ENCODE measurements at regions not wholly inside any gene's neighbourhood (a gene's known extent, or its start where the extent isn't known, plus 50 kb on each side); places are given as distances from the start of the nearest gene placed in this dataset.

DNA sequence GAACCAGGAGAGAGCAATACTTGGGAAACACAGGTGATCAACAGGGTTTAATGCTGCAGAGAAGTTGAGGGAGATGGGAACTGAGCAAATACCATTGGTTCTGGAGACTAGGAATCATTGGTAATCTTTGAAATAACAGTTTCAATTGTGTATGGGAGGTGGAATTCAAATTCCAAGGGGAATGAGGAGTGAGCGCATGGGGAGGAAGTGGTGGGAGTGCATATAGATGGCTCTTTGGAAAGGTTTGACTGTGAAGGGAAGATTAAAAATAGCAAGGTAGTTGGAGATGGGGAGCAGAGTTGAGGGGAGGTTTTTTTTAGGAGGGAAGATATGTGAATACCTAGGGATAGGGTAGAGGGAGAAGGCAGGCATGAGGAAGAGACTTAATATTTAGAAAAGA is 51.1 kb upstream of the ROPN1 start (continued):
- TF ChIP-seq, protein P1, sequence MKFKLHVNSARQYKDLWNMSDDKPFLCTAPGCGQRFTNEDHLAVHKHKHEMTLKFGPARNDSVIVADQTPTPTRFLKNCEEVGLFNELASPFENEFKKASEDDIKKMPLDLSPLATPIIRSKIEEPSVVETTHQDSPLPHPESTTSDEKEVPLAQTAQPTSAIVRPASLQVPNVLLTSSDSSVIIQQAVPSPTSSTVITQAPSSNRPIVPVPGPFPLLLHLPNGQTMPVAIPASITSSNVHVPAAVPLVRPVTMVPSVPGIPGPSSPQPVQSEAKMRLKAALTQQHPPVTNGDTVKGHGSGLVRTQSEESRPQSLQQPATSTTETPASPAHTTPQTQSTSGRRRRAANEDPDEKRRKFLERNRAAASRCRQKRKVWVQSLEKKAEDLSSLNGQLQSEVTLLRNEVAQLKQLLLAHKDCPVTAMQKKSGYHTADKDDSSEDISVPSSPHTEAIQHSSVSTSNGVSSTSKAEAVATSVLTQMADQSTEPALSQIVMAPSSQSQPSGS (IDR thresholded peaks at IDR 0.05; ENCODE audit: low read length) = no peak
- TF ChIP-seq RAD21 (IDR thresholded peaks at IDR 0.05 in 1 of 2, conservative IDR thresholded peaks at IDR 0.05 in 1 of 2; ENCODE audit: low read depth in 2 of 2, low read length in 2 of 2) (no peak), CTBP2 (IDR thresholded peaks at IDR 0.05; ENCODE audit: borderline replicate concordance, insufficient read depth, insufficient read length, low read length) (no peak), SRF (IDR thresholded peaks at IDR 0.05; ENCODE audit: low read depth, low read length) (no peak), RNF2 (IDR thresholded peaks at IDR 0.05; ENCODE audit: borderline replicate concordance, low read depth, low read length, missing control alignments, poor library complexity, severe bottlenecking) (no peak)
